ENCODE measurements at regions not wholly inside any gene's neighbourhood (a gene's known extent, or its start where the extent isn't known, plus 50 kb on each side); places are given as distances from the start of the nearest gene placed in this dataset.

DNA sequence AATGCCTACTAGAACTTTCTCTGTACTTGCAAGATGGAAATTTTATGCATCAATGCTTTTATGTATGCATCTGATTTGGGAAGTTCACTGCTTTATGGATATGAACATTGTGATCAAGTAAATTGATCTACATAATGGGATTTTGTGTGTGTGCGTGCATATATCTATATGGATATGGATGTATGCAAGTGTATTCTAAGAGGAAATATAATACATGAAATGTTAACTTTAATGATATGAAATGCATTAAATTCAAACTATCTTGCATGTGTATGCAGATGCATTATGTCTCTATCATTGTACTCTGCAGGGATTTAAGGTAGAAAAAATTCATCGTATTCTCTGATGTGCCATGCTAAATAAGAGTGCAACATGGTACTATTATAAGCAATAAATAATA, 1855.4 kb upstream of the PIK3C3 start:
- TF ChIP-seq, protein P1, sequence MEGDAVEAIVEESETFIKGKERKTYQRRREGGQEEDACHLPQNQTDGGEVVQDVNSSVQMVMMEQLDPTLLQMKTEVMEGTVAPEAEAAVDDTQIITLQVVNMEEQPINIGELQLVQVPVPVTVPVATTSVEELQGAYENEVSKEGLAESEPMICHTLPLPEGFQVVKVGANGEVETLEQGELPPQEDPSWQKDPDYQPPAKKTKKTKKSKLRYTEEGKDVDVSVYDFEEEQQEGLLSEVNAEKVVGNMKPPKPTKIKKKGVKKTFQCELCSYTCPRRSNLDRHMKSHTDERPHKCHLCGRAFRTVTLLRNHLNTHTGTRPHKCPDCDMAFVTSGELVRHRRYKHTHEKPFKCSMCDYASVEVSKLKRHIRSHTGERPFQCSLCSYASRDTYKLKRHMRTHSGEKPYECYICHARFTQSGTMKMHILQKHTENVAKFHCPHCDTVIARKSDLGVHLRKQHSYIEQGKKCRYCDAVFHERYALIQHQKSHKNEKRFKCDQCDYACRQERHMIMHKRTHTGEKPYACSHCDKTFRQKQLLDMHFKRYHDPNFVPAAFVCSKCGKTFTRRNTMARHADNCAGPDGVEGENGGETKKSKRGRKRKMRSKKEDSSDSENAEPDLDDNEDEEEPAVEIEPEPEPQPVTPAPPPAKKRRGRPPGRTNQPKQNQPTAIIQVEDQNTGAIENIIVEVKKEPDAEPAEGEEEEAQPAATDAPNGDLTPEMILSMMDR (IDR thresholded peaks at IDR 0.05): no peak
- TF ChIP-seq POLR2AphosphoS5 (IDR thresholded peaks at IDR 0.05) (no peak), POLR2A (IDR thresholded peaks at IDR 0.05) (no peak)

Measured in sigmoid colon (tissue), 4 donors.